Upper lobe of right lung (tissue), 1 donor: ENCODE measurements at regions not wholly inside any gene's neighbourhood (a gene's known extent, or its start where the extent isn't known, plus 50 kb on each side); places are given as distances from the start of the nearest gene placed in this dataset.
"Not testable (repeated sequence)": the region's sequence is repeated elsewhere in the genome, so short reads cannot be mapped to it uniquely, and the experiment has no call there.

Source experiments
- ATAC-seq: fragments of 200-7000 bp; cut with Tn5 transposase; one replicate; pipeline ENCODE4 v1.9.1; 2020; ENCODE audit warnings: mild to moderate bottlenecking, moderate library complexity
- DNase-seq: peaks from one replicate; pipeline ENCODE4 v3.0.0-alpha.2; 2020
- H3K27ac ChIP-seq: fragments of 200-600 bp; one replicate; pipeline ENCODE4 v1.8.0; 2022
- H3K27me3 ChIP-seq: fragments of 200-600 bp; one replicate; pipeline ENCODE4 v1.8.0; 2022; ENCODE audit warnings: mild to moderate bottlenecking
- H3K36me3 ChIP-seq: fragments of 200-600 bp; one replicate; pipeline ENCODE4 v1.8.0; 2022
- H3K4me1 ChIP-seq: fragments of 200-600 bp; one replicate; pipeline ENCODE4 v1.8.0; 2022
- H3K4me3 ChIP-seq: fragments of 200-600 bp; one replicate; pipeline ENCODE4 v1.8.0; 2022; ENCODE audit warnings: mild to moderate bottlenecking
- H3K9me3 ChIP-seq: fragments of 200-600 bp; one replicate; pipeline ENCODE4 v1.8.0; 2022
- intact Hi-C: fragments of 100-400 bp; cut with DNase I; formaldehyde crosslinking; loops from one replicate; pipeline ENCODE4 v1.11.0; 2022
- TF ChIP-seq, protein P1 (sequence below): fragments of 200-600 bp; IDR thresholded peaks from one replicate; pipeline ENCODE4 v1.8.0; 2022; ENCODE audit warnings: antibody characterized with exemption
- donor health status: DM: no; HTN: yes; CAD: no; lungs with severe emphysema.

DNA sequence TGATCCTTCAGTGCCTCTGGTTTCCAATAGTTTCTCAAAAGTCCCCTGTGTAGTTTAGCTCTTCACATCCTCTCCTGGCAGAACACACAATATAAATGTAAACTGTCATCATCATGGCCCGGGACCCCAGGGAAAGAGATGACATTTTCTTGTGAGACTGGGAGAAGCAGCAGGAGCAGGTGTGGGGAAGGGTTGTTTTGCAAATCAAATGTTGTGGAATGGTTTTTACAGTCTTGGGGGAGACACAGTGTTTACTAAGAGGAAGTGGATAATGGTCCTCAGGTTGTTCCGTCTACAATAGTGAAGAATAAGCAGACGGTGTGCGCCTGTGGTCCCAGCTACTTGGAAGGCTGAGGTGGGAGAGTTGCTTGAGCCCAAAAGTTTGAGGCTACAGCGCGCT, 159.1 kb downstream of the SEC23IP start:
- H3K27ac ChIP-seq: no peak overlapping the region
- no peak for DNase-seq
- H3K36me3 ChIP-seq: no peaks in the 10 kb centered on the region
- H3K4me1 ChIP-seq: no peaks in the 10 kb centered on the region
- intact Hi-C loops: no loop called here
- no peaks in the 10 kb centered on the region for H3K27me3 ChIP-seq
- ATAC-seq: no peak
- TF ChIP-seq, protein P1, sequence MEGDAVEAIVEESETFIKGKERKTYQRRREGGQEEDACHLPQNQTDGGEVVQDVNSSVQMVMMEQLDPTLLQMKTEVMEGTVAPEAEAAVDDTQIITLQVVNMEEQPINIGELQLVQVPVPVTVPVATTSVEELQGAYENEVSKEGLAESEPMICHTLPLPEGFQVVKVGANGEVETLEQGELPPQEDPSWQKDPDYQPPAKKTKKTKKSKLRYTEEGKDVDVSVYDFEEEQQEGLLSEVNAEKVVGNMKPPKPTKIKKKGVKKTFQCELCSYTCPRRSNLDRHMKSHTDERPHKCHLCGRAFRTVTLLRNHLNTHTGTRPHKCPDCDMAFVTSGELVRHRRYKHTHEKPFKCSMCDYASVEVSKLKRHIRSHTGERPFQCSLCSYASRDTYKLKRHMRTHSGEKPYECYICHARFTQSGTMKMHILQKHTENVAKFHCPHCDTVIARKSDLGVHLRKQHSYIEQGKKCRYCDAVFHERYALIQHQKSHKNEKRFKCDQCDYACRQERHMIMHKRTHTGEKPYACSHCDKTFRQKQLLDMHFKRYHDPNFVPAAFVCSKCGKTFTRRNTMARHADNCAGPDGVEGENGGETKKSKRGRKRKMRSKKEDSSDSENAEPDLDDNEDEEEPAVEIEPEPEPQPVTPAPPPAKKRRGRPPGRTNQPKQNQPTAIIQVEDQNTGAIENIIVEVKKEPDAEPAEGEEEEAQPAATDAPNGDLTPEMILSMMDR: no peak
- H3K9me3 ChIP-seq: no peaks in the 10 kb centered on the region
- H3K4me3 ChIP-seq: no peak overlapping the region

DNA sequence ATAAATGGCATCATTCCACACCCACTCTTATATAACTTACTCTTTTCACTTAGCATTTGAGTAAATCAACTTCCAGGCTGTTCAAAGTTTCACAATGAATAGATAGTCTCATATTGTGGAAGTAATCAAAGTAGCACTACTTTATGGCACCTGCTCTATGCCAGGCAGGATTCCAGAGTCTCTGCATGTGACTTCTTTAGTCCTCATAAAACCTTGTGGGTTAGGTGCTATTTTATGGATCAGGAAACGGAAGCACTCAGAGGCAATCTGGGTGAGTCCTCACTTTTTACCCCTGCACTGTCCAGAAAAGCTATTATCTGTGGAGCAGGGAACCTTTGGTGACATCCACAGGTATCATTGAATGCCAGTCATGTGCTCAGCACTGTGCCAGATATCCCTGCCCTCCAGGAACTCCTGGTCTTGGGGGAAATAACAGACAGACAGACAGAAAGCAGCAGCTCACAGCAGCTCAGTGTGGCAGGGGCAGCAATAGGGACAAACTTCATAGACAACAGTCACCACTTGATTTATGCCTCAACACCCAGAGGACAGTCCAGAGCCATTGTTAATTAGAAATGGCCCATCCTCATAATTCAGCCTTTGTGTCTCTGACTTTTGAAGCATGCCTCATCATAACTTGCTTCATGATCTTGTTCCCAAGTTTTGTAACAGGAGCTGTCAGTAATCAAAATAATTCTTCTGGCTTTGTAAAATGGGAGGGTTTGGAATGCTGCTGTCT, 160.6 kb downstream of the SEC23IP start:
- DNase-seq (no peak), ATAC-seq (no peak)
- Histone ChIP-seq H3K4me1 (no peaks in the 10 kb centered on the region), H3K27ac (no peak overlapping the region), H3K4me3 (no peak overlapping the region), H3K9me3 (no peaks in the 10 kb centered on the region), H3K36me3 (no peaks in the 10 kb centered on the region), H3K27me3 (no peaks in the 10 kb centered on the region)
- TF ChIP-seq, protein P1: no peak
- intact Hi-C loops: no loop called here

DNA sequence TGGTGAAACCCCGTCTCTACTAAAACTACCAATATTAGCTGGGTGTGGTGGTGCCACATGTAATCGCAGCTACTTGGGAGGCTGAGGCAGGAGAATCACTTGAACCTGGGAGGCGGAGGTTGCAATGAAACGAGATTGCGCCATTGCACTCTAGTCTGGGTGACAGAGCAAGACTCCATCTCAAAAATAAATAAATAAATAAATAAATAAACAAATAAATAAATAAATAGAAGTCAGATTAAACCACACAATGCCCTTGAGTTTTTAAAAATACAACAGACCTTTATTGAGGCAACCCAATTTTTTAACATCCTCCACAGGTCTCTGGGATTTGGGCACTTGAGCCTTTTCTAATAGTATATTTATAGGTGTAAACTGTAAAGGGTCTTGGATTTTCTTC, 167.3 kb downstream of the SEC23IP start:
- H3K9me3 ChIP-seq, H3K4me3 ChIP-seq, H3K4me1 ChIP-seq, intact Hi-C loops, H3K36me3 ChIP-seq, H3K27me3 ChIP-seq, ATAC-seq, DNase-seq, H3K27ac ChIP-seq: not testable (repeated sequence)

DNA sequence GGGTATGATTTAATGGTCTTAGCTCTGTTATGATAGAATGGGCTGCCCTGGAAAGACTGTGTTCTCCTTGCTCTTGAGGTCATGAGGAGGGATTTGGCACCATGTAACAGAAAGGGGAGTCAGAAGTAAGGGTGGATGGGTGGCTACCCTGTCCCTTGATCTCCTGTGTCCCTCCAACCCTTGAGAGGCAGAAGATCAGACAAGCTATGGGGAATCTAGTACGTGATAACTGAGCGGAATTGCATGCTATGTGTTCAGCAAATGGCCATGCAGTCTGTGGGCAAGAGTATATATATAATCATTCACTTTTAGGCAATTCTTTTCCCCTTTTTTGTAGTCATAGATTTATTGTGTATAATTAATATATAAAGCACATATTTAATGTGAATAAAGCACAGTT, 174.9 kb downstream of the SEC23IP start:
- Histone ChIP-seq H3K27ac (no peak overlapping the region), H3K9me3 (no peaks in the 10 kb centered on the region), H3K36me3 (no peaks in the 10 kb centered on the region), H3K4me1 (no peaks in the 10 kb centered on the region), H3K27me3 (no peaks in the 10 kb centered on the region), H3K4me3 (no peak overlapping the region)
- ATAC-seq (no peak), DNase-seq (no peak)
- intact Hi-C loops: no loop called here
- TF ChIP-seq, protein P1: no peak

DNA sequence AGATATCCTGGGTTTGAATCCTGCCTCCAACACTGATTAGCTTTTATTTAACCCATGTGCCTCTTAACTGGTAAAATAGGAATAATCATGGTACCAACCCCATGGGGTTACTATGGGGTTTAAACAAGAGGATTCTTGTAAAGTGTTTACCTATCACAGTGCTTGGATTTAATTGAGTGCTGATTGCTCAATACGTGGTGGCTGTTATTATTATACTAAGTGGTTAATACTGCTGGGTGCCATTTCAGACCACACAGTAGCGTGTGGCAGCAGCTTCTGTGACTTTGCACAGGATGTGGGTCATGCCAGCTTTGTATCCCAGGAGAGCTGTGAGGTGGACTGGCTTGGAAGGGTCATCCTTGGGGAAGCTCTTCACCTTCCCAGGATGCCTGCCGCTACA, 177.2 kb downstream of the SEC23IP start:
- no peaks in the 10 kb centered on the region for H3K27me3 ChIP-seq
- intact Hi-C loops: no loop called here
- TF ChIP-seq, protein P1: no peak
- H3K27ac ChIP-seq: no peak overlapping the region
- H3K36me3 ChIP-seq: no peaks in the 10 kb centered on the region
- no peak overlapping the region for H3K4me3 ChIP-seq
- no peaks in the 10 kb centered on the region for H3K9me3 ChIP-seq
- DNase-seq (no peak), ATAC-seq (no peak)
- H3K4me1 ChIP-seq: no peaks in the 10 kb centered on the region

DNA sequence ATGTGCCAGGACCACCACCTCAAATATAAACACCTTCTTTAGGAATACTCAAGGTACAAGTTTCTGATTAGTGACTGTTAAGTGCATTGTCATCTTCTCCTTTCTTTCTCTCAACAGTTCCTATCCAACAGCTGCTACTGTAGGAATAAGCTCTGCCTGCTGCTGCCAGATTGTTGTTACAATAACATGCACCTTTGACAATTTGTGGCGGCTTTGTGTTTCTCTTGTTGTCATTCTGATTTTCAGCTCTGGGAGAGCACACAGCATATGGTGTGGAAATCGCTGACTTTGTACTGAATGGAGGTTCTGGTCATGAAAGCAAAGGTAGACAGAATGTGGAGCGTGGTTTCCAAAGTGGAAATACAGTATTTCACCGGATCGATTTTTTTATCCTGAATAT, 182.8 kb downstream of the SEC23IP start:
- H3K9me3 ChIP-seq: no peaks in the 10 kb centered on the region
- TF ChIP-seq, protein P1: no peak
- H3K27me3 ChIP-seq: no peaks in the 10 kb centered on the region
- no peaks in the 10 kb centered on the region for H3K4me1 ChIP-seq
- H3K27ac ChIP-seq: no peak overlapping the region
- intact Hi-C loops: no loop called here
- DNase-seq (no peak), ATAC-seq (no peak)
- H3K4me3 ChIP-seq: no peak overlapping the region
- no peaks in the 10 kb centered on the region for H3K36me3 ChIP-seq
